Neural cell (in vitro differentiated cells): ENCODE measurements at regions not wholly inside any gene's neighbourhood (a gene's known extent, or its start where the extent isn't known, plus 50 kb on each side); places are given as distances from the start of the nearest gene placed in this dataset.

Experiments used
- H2AFZ ChIP-seq: fragments of 200-600, 300-800 bp; sonication (generic), shearing (Covaris generic); 2 replicates; pipeline ENCODE4 v1.6.0; 2014; ENCODE audit warnings: low read depth, mild to moderate bottlenecking, antibody characterized with exemption, low read length, moderate library complexity
- H3F3A ChIP-seq: fragments of 200-600 bp; shearing (Covaris generic); 2 replicates; pipeline ENCODE4 v1.6.1; 2016; ENCODE audit warnings: mild to moderate bottlenecking, moderate library complexity, mixed read lengths, antibody characterized with exemption, low read length; ENCODE audit not compliant: insufficient read depth, poor library complexity, severe bottlenecking
- H3K27ac ChIP-seq: fragments of 200-600, 300-800 bp; sonication (generic), shearing (Covaris generic); 2 replicates; pipeline ENCODE4 v1.5.1; 2014; ENCODE audit warnings: mild to moderate bottlenecking, low read length, moderate library complexity
- H3K27me3 ChIP-seq: fragments of 300-800, 200-600 bp; sonication (generic), shearing (Covaris generic); 2 replicates; pipeline ENCODE4 v1.6.0; 2014; ENCODE audit warnings: mild to moderate bottlenecking, low read depth, low read length, moderate library complexity; ENCODE audit not compliant: insufficient read depth
- H3K36me3 ChIP-seq: fragments of 300-800, 200-600 bp; sonication (generic), shearing (Covaris generic); 2 replicates; pipeline ENCODE4 v1.5.1; 2014; ENCODE audit warnings: mild to moderate bottlenecking, antibody characterized with exemption, low read length, moderate library complexity; ENCODE audit not compliant: insufficient read depth
- H3K4me2 ChIP-seq: fragments of 300-800, 200-600 bp; sonication (generic), shearing (Covaris generic); 2 replicates; pipeline ENCODE4 v1.6.0; 2014; ENCODE audit warnings: mild to moderate bottlenecking, low read length
- H3K4me3 ChIP-seq: fragments of 300-800, 200-600 bp; sonication (generic), shearing (Covaris generic); 2 replicates; pipeline ENCODE4 v1.5.1; 2014; ENCODE audit warnings: mild to moderate bottlenecking, low read length, moderate library complexity
- H3K79me2 ChIP-seq: fragments of 200-600 bp; shearing (Covaris generic); replicated peaks from 2 replicates; pipeline ENCODE4 v1.6.0; 2014; ENCODE audit warnings: mild to moderate bottlenecking, low read length, moderate library complexity; ENCODE audit not compliant: insufficient read depth
- H3K9ac ChIP-seq: fragments of 300-800, 200-600 bp; sonication (generic), shearing (Covaris generic); 2 replicates; pipeline ENCODE4 v1.6.1; 2016; ENCODE audit warnings: mild to moderate bottlenecking, low read length, mixed read lengths
- H3K9me2 ChIP-seq: fragments of 200-600 bp; shearing (Covaris generic); 2 replicates; pipeline ENCODE4 v1.6.1; 2016; ENCODE audit warnings: mild to moderate bottlenecking, low read length, mixed read lengths; ENCODE audit not compliant: insufficient read depth
- H3K9me3 ChIP-seq: fragments of 200-600, 300-800 bp; sonication (generic), shearing (Covaris generic); 2 replicates; pipeline ENCODE4 v1.6.1; 2016; ENCODE audit warnings: mild to moderate bottlenecking, mixed run types, low read length, moderate library complexity, mixed read lengths
- H4K20me1 ChIP-seq: fragments of 200-600 bp; shearing (Covaris generic); 2 replicates; pipeline ENCODE4 v1.6.1; 2016; ENCODE audit warnings: mild to moderate bottlenecking, mixed run types; ENCODE audit not compliant: insufficient read depth
- EP300 ChIP-seq: fragments of 450-650 bp; conservative IDR thresholded peaks from 2 replicates; pipeline ENCODE4 v1.6.1; 2014; ENCODE audit warnings: antibody characterized with exemption, mild to moderate bottlenecking, moderate library complexity; ENCODE audit not compliant: poor library complexity, severe bottlenecking
- EZH2 ChIP-seq: fragments of 200-600, 300-800 bp; shearing (Covaris generic), sonication (generic); IDR thresholded peaks from 2 replicates; pipeline ENCODE4 v1.6.1; 2014; ENCODE audit warnings: antibody characterized with exemption, low read length, borderline replicate concordance, mild to moderate bottlenecking; ENCODE audit not compliant: insufficient read depth, poor library complexity, severe bottlenecking
- MXI1 ChIP-seq: fragments of 450-650 bp; conservative IDR thresholded peaks from 2 replicates; pipeline ENCODE4 v1.6.1; 2014; ENCODE audit warnings: antibody characterized with exemption, mild to moderate bottlenecking; ENCODE audit not compliant: poor library complexity, severe bottlenecking
- POLR2AphosphoS5 ChIP-seq: IDR thresholded peaks from 2 replicates; pipeline ENCODE4 v1.6.1; 2012
- RAD21 ChIP-seq: fragments of 450-650 bp; conservative IDR thresholded peaks from 2 replicates; pipeline ENCODE4 v1.6.1; 2014; ENCODE audit warnings: antibody characterized with exemption, mild to moderate bottlenecking, moderate library complexity
- SMC3 ChIP-seq: fragments of 450-650 bp; conservative IDR thresholded peaks from 2 replicates; pipeline ENCODE4 v1.6.1; 2014; ENCODE audit warnings: antibody characterized with exemption, mild to moderate bottlenecking, moderate library complexity; ENCODE audit not compliant: poor library complexity
- TAF1 ChIP-seq: IDR thresholded peaks from 2 replicates; pipeline ENCODE4 v1.6.1; 2012; ENCODE audit warnings: low read depth
- TF ChIP-seq, protein P1 (sequence below): fragments of 450-650 bp; IDR thresholded peaks from 2 replicates; pipeline ENCODE4 v1.5.1; 2014; ENCODE audit warnings: antibody characterized with exemption, mild to moderate bottlenecking, moderate library complexity; ENCODE audit not compliant: poor library complexity, severe bottlenecking
- TF ChIP-seq, protein P2 (sequence below): IDR thresholded peaks from 2 replicates; pipeline ENCODE4 v1.6.1; 2012; ENCODE audit warnings: borderline replicate concordance

DNA sequence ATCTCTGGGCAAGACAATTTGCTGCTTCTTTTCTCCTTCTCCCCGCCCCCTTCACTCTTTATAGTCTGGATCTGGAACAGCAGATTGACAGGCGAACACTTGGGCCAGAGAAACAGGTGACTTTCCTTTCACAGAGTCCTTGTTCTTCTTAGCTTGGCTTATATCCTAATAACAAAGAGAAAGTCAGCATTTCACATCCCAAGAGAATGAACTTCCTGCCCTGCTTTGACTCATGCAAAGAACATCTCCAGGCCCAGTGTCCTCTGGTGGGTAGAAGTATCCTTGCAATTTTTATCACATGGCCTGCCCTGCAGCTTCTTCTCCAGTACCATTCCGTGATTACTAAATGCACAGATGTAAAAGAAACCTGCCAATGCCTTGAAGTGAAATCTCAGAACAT lies 764.4 kb downstream of the ADGRL2 start:
- no peak overlapping the region for H2AFZ ChIP-seq

DNA sequence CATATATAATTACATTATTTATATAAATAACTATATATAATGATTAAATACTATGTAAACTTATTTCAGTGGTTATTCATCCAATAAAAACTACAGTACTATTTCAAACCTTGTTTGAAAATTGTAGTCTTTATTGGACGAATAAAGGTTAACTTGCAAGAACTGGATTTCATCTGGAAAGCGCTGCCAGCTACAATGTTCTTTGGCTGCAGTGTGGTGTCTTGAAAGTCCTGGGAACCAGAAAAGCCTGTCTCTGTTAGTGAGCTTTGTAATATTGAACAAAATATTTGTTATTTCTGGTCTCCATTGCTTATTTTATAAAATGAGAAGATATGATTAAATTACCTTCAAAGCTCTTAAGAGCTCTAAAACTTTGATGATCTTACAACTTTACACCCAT lies 763.6 kb downstream of the ADGRL2 start:
- Histone ChIP-seq H4K20me1 (no peaks in the 10 kb centered on the region), H2AFZ (no peak overlapping the region), H3K27ac (no peak overlapping the region), H3K4me3 (no peak overlapping the region), H3K79me2 (no peaks in the 10 kb centered on the region), H3K9ac (no peak overlapping the region), H3K27me3 (no peaks in the 10 kb centered on the region), H3K9me3 (no peaks in the 10 kb centered on the region), H3K9me2 (no peaks in the 10 kb centered on the region), H3K4me2 (no peak overlapping the region), H3K36me3 (no peaks in the 10 kb centered on the region), H3F3A (no peaks in the 10 kb centered on the region)
- TF ChIP-seq, protein P1, sequence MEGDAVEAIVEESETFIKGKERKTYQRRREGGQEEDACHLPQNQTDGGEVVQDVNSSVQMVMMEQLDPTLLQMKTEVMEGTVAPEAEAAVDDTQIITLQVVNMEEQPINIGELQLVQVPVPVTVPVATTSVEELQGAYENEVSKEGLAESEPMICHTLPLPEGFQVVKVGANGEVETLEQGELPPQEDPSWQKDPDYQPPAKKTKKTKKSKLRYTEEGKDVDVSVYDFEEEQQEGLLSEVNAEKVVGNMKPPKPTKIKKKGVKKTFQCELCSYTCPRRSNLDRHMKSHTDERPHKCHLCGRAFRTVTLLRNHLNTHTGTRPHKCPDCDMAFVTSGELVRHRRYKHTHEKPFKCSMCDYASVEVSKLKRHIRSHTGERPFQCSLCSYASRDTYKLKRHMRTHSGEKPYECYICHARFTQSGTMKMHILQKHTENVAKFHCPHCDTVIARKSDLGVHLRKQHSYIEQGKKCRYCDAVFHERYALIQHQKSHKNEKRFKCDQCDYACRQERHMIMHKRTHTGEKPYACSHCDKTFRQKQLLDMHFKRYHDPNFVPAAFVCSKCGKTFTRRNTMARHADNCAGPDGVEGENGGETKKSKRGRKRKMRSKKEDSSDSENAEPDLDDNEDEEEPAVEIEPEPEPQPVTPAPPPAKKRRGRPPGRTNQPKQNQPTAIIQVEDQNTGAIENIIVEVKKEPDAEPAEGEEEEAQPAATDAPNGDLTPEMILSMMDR = no peak
- TF ChIP-seq SMC3 (no peak), RAD21 (no peak), MXI1 (no peak), POLR2AphosphoS5 (no peak)

More for the DNA sequence above, 764.4 kb downstream of the ADGRL2 start:
- no peak overlapping the region for H3K27ac ChIP-seq
- H3K79me2 ChIP-seq = no peaks in the 10 kb centered on the region
- H3K27me3 ChIP-seq = no peaks in the 10 kb centered on the region
- H3K36me3 ChIP-seq = no peaks in the 10 kb centered on the region
- no peak overlapping the region for H3K9ac ChIP-seq
- H3K9me3 ChIP-seq = no peaks in the 10 kb centered on the region
- H3K9me2 ChIP-seq = no peaks in the 10 kb centered on the region
- TF ChIP-seq RAD21 (no peak), TAF1 (no peak), EZH2 (no peak), POLR2AphosphoS5 (no peak), MXI1 (no peak), SMC3 (no peak), EP300 (no peak)
- TF ChIP-seq, protein P2, sequence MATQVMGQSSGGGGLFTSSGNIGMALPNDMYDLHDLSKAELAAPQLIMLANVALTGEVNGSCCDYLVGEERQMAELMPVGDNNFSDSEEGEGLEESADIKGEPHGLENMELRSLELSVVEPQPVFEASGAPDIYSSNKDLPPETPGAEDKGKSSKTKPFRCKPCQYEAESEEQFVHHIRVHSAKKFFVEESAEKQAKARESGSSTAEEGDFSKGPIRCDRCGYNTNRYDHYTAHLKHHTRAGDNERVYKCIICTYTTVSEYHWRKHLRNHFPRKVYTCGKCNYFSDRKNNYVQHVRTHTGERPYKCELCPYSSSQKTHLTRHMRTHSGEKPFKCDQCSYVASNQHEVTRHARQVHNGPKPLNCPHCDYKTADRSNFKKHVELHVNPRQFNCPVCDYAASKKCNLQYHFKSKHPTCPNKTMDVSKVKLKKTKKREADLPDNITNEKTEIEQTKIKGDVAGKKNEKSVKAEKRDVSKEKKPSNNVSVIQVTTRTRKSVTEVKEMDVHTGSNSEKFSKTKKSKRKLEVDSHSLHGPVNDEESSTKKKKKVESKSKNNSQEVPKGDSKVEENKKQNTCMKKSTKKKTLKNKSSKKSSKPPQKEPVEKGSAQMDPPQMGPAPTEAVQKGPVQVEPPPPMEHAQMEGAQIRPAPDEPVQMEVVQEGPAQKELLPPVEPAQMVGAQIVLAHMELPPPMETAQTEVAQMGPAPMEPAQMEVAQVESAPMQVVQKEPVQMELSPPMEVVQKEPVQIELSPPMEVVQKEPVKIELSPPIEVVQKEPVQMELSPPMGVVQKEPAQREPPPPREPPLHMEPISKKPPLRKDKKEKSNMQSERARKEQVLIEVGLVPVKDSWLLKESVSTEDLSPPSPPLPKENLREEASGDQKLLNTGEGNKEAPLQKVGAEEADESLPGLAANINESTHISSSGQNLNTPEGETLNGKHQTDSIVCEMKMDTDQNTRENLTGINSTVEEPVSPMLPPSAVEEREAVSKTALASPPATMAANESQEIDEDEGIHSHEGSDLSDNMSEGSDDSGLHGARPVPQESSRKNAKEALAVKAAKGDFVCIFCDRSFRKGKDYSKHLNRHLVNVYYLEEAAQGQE = no peak
- TF ChIP-seq, protein P1 = no peak
- H3K4me3 ChIP-seq = no peak overlapping the region
- no peak overlapping the region for H3K4me2 ChIP-seq
- no peaks in the 10 kb centered on the region for H3F3A ChIP-seq
- H4K20me1 ChIP-seq = no peaks in the 10 kb centered on the region
